ENCODE measurements at regions not wholly inside any gene's neighbourhood (a gene's known extent, or its start where the extent isn't known, plus 50 kb on each side); places are given as distances from the start of the nearest gene placed in this dataset.

GRCh38 chr1:229221106-229222019 is 49.5 kb upstream of the RAB4A start:
- no peaks in the 10 kb centered on the region for H3K9me3 ChIP-seq
- intact Hi-C loops (cut with DNase I; ENCODE audit: low total_unique reads), result no loop called here
- ATAC-seq (no peak), DNase-seq (no peak)
- peaks cover 9 to 22% of the 10 kb centered on the region in 2 donors for H3K4me1 ChIP-seq
- H3K4me3 ChIP-seq, result no peak overlapping the region
- in situ Hi-C loops (cut with MboI; ENCODE audit: low sequenced_read_pairs in 4 of 4), result no loop called here
- TF ChIP-seq CTCF (IDR thresholded peaks at IDR 0.05 in 4 of 5, conservative IDR thresholded peaks at IDR 0.05 in 1 of 5) (no peak), POLR2A (IDR thresholded peaks at IDR 0.05) (no peak)
- H3K36me3 ChIP-seq, result no peaks in the 10 kb centered on the region
- H3K27ac ChIP-seq, result no peak overlapping the region
- no peaks in the 10 kb centered on the region for H3K27me3 ChIP-seq

Measured in gastrocnemius medialis (tissue), 4 donors.